Endothelial cell of umbilical vein (primary cell): ENCODE measurements at regions not wholly inside any gene's neighbourhood (a gene's known extent, or its start where the extent isn't known, plus 50 kb on each side); places are given as distances from the start of the nearest gene placed in this dataset.

Source experiments
- BruUV-seq: library from RNA; stranded (reverse); fragments of 400-500 nt; replicated peaks from 2 replicates; lab custom pipeline; 2021; lab: Mats Ljungman, UMichigan
- CTCF ChIA-PET: fragments of 300-600, 350-600 bp; sonication (Branson Sonifier 250); formaldehyde crosslinking; loops from one replicate; lab custom pipeline; 2021; ENCODE audit warnings: antibody characterized with exemption, inconsistent platforms; lab: Charles Lee
- POLR2A ChIA-PET: fragments of 300-600, 350-600 bp; sonication (Branson Sonifier 250); formaldehyde crosslinking; loops from one replicate; lab custom pipeline; 2021; ENCODE audit warnings: antibody characterized with exemption, inconsistent platforms; lab: Charles Lee
- DNase-seq: peaks from one replicate; pipeline ENCODE4 v3.0.0-alpha.2; 2011; ENCODE audit warnings: low read depth, low spot score
- FAIRE-seq: peaks from 2 replicates; lab custom pipeline; 2011; peaks lifted over from hg19 to GRCh38; lab: Jason Lieb, UNC
- H2AFZ ChIP-seq: 2 replicates; pipeline ENCODE4 v1.6.0; 2012; ENCODE audit warnings: low read depth, low read length, control low read depth, inconsistent platforms
- H3K27ac ChIP-seq: 2 replicates; pipeline ENCODE4 v1.5.1; 2011; ENCODE audit warnings: low read depth, mild to moderate bottlenecking, control low read depth, low read length, moderate library complexity; ENCODE audit not compliant: insufficient read depth
- H3K27me3 ChIP-seq, 2 experiments: 2 replicates each; pipeline versions ENCODE4 v1.6.0 to v1.6.1; 2011; ENCODE audit warnings: low read length in 2 of 2, mixed read lengths in 1 of 2; ENCODE audit not compliant: control insufficient read depth in 2 of 2, insufficient read depth in 2 of 2
- H3K36me3 ChIP-seq, 2 experiments: 2 replicates in 1 of 2; 3 replicates in 1 of 2; pipeline ENCODE4 v1.5.1; 2011; ENCODE audit warnings: low read length in 2 of 2, mild to moderate bottlenecking in 1 of 2, moderate library complexity in 1 of 2; ENCODE audit not compliant: control insufficient read depth in 2 of 2, insufficient read depth in 2 of 2; ENCODE audit errors: extremely low read depth in 1 of 2
- H3K4me1 ChIP-seq: 3 replicates; pipeline ENCODE4 v1.5.1; 2011; ENCODE audit warnings: mild to moderate bottlenecking, low read length; ENCODE audit not compliant: control insufficient read depth, insufficient read depth; ENCODE audit errors: extremely low read depth
- H3K4me2 ChIP-seq: 2 replicates; pipeline ENCODE4 v1.6.1; 2011; ENCODE audit warnings: low read length, control low read depth, mixed read lengths; ENCODE audit not compliant: insufficient read depth
- H3K4me3 ChIP-seq, 3 experiments: fragments of 200-600 bp in 1 of 3; sonication (generic), shearing (Covaris generic) in 1 of 3; replicated peaks in 1 of 3; 2 replicates each; pipeline ENCODE4 v1.5.1; 2011 to 2016; ENCODE audit warnings: control low read depth in 3 of 3, low read length in 3 of 3, mild to moderate bottlenecking in 2 of 3, inconsistent platforms in 1 of 3, low read depth in 1 of 3, moderate library complexity in 1 of 3; ENCODE audit not compliant: insufficient read depth in 1 of 3
- H3K79me2 ChIP-seq: 2 replicates; pipeline ENCODE4 v1.6.0; 2012; ENCODE audit warnings: low read length, inconsistent platforms; ENCODE audit not compliant: control insufficient read depth, insufficient read depth
- H3K9ac ChIP-seq: replicated peaks from 2 replicates; pipeline ENCODE3; 2011; ENCODE audit warnings: low read length, control low read depth; ENCODE audit not compliant: insufficient read depth; ENCODE audit errors: extremely low read depth
- H3K9me1 ChIP-seq: replicated peaks from 3 replicates; pipeline ENCODE4 v1.6.0; 2011; ENCODE audit warnings: mild to moderate bottlenecking, low read length; ENCODE audit not compliant: control insufficient read depth, insufficient read depth; ENCODE audit errors: extremely low read depth
- H3K9me3 ChIP-seq: replicated peaks from 2 replicates; pipeline ENCODE4 v1.5.1; 2012; ENCODE audit warnings: low read length, inconsistent platforms; ENCODE audit not compliant: control insufficient read depth, insufficient read depth
- H4K20me1 ChIP-seq: replicated peaks from 2 replicates; pipeline ENCODE3; 2011; ENCODE audit warnings: mild to moderate bottlenecking, low read length; ENCODE audit not compliant: control insufficient read depth, insufficient read depth; ENCODE audit errors: extremely low read depth
- EZH2 ChIP-seq: IDR thresholded peaks from 2 replicates; pipeline ENCODE4 v1.6.1; 2012; ENCODE audit warnings: borderline replicate concordance, low read depth, mild to moderate bottlenecking, moderate library complexity, low read length, inconsistent platforms; ENCODE audit not compliant: severe bottlenecking
- FOS ChIP-seq: IDR thresholded peaks from 2 replicates; pipeline ENCODE4 v1.6.1; 2011; ENCODE audit warnings: mild to moderate bottlenecking, low read length, moderate library complexity, borderline replicate concordance; ENCODE audit not compliant: insufficient read depth
- GATA2 ChIP-seq: IDR thresholded peaks from 2 replicates; pipeline ENCODE4 v1.7.0; 2011; ENCODE audit warnings: low read depth, mild to moderate bottlenecking, moderate library complexity, mixed read lengths, low read length; ENCODE audit not compliant: insufficient read length, insufficient read depth
- JUN ChIP-seq: IDR thresholded peaks from 2 replicates; pipeline ENCODE4 v1.6.1; 2011; ENCODE audit warnings: borderline replicate concordance, low read depth; ENCODE audit not compliant: insufficient read length, insufficient read depth
- MYC ChIP-seq: IDR thresholded peaks from one replicate; pipeline ENCODE4 v1.6.1; 2011; ENCODE audit warnings: mild to moderate bottlenecking, low read depth, low read length
- POLR2A ChIP-seq: IDR thresholded peaks from 2 replicates; pipeline ENCODE4 v1.6.1; 2012; ENCODE audit warnings: low read depth, mild to moderate bottlenecking, control low read depth, low read length
- POLR2AphosphoS5 ChIP-seq: IDR thresholded peaks from 2 replicates; pipeline ENCODE4 v1.6.1; 2012; ENCODE audit warnings: low read depth, mild to moderate bottlenecking, control low read depth, low read length, moderate library complexity; ENCODE audit not compliant: insufficient read depth
- dilution Hi-C: fragments of 300-500 bp; cut with MboI; formaldehyde crosslinking; loops from one replicate; pipeline ENCODE4 v1.15.0; 2019; ENCODE audit warnings: low sequenced_read_pairs; ENCODE audit not compliant: extremely low pct_ligation_motif_present
- intact Hi-C: fragments of 100-400 bp; cut with micrococcal nuclease; formaldehyde crosslinking; loops from one replicate; pipeline ENCODE4 v1.10.0; 2022
- TF ChIP-seq, protein P1 (sequence below), 2 donors: IDR thresholded peaks; 1 replicate in 1 of 2; 2 replicates in 1 of 2; pipeline ENCODE4 v1.5.1; 2011; ENCODE audit warnings: low read length in 2 of 2, mild to moderate bottlenecking in 2 of 2, moderate library complexity in 2 of 2, control low read depth in 1 of 2, inconsistent platforms in 1 of 2, low read depth in 1 of 2; ENCODE audit not compliant: insufficient read depth in 1 of 2; ENCODE audit errors: extremely low read depth in 1 of 2
- TF ChIP-seq, protein P2 (sequence below): IDR thresholded peaks from 2 replicates; pipeline ENCODE4 v1.6.1; 2011; ENCODE audit not compliant: insufficient read depth, insufficient read length

DNA sequence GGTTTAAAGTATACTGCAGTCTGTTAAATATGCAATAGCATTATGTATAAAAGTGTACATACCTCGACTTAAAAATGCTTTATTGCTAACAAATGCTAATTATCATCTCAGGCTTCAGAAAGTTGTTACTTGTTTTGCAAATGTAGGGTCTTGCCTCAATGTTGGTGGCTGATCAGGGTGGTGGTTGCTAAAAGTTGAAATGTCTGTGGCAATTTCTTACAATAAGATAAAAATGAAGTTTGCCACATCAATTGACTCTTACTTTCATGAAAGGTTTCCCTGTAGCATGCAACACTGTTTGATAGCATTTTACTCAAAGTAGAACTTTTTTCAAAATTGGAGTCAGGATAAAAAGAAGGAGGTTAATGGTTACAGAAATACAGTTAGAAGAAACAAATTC lies 407.7 kb upstream of the OR4E1 start:
- Histone ChIP-seq H3K27ac (no peak overlapping the region), H3K4me1 (no peaks in the 10 kb centered on the region), H4K20me1 (no peaks in the 10 kb centered on the region), H3K79me2 (no peaks in the 10 kb centered on the region), H3K9me3 (no peaks in the 10 kb centered on the region), H3K9me1 (no peaks in the 10 kb centered on the region), H2AFZ (no peak overlapping the region), H3K4me3 (no peak overlapping the region), H3K36me3 (no peaks in the 10 kb centered on the region), H3K4me2 (no peak overlapping the region), H3K27me3 (peaks cover 0 to 3% of the 10 kb centered on the region in 2 experiments), H3K9ac (no peak overlapping the region)
- POLR2A ChIA-PET: no interaction called here
- intact Hi-C loops (no loop called here), dilution Hi-C loops (no loop called here)
- TF ChIP-seq GATA2: no peak
- no peak for TF ChIP-seq FOS
- no peak for TF ChIP-seq JUN
- TF ChIP-seq, protein P1, sequence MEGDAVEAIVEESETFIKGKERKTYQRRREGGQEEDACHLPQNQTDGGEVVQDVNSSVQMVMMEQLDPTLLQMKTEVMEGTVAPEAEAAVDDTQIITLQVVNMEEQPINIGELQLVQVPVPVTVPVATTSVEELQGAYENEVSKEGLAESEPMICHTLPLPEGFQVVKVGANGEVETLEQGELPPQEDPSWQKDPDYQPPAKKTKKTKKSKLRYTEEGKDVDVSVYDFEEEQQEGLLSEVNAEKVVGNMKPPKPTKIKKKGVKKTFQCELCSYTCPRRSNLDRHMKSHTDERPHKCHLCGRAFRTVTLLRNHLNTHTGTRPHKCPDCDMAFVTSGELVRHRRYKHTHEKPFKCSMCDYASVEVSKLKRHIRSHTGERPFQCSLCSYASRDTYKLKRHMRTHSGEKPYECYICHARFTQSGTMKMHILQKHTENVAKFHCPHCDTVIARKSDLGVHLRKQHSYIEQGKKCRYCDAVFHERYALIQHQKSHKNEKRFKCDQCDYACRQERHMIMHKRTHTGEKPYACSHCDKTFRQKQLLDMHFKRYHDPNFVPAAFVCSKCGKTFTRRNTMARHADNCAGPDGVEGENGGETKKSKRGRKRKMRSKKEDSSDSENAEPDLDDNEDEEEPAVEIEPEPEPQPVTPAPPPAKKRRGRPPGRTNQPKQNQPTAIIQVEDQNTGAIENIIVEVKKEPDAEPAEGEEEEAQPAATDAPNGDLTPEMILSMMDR (IDR thresholded peaks at IDR 0.05; ENCODE audit: extremely low read depth in 1 of 2, insufficient read depth in 1 of 2, low read depth in 1 of 2, low read length in 2 of 2): no peak
- no peak for TF ChIP-seq POLR2A
- TF ChIP-seq EZH2: no peak
- TF ChIP-seq POLR2AphosphoS5: no peak
- TF ChIP-seq MYC: no peak
- TF ChIP-seq, protein P2, sequence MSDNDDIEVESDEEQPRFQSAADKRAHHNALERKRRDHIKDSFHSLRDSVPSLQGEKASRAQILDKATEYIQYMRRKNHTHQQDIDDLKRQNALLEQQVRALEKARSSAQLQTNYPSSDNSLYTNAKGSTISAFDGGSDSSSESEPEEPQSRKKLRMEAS: no peak
- DNase-seq (no peak), FAIRE-seq (no peak)
- no TSS peak for BruUV-seq
- CTCF ChIA-PET: interaction anchor here (3.5 kb wide), 1 partner anchor 19 kb away, joined by 138 read pairs; no protein-coding TSS in a partner anchor
